Ishikawa (cell line): ENCODE measurements at regions not wholly inside any gene's neighbourhood (a gene's known extent, or its start where the extent isn't known, plus 50 kb on each side); places are given as distances from the start of the nearest gene placed in this dataset.

Experiments used
- EGR1 ChIP-seq: IDR thresholded peaks from 2 replicates; pipeline ENCODE4 v1.6.1; 2012
- EP300 ChIP-seq: IDR thresholded peaks from 2 replicates; pipeline ENCODE4 v1.6.1; 2012; ENCODE audit warnings: borderline replicate concordance
- MAX ChIP-seq: IDR thresholded peaks from 2 replicates; pipeline ENCODE4 v1.6.1; 2012
- RAD21 ChIP-seq: IDR thresholded peaks from 2 replicates; pipeline ENCODE4 v1.6.1; 2012; ENCODE audit warnings: low read depth
- TAF1 ChIP-seq: IDR thresholded peaks from 2 replicates; pipeline ENCODE4 v1.6.1; 2012; ENCODE audit warnings: low read depth, mild to moderate bottlenecking
- YY1 ChIP-seq: IDR thresholded peaks from 2 replicates; pipeline ENCODE4 v1.6.1; 2012; ENCODE audit warnings: low read depth

GRCh38 chr5:53426512-53426830 lies 54.0 kb upstream of the FST start:
- TF ChIP-seq TAF1 (no peak), EP300 (no peak), YY1 (no peak), RAD21 (no peak), EGR1 (no peak), MAX (no peak)
